H9 (cell line): ENCODE measurements at regions not wholly inside any gene's neighbourhood (a gene's known extent, or its start where the extent isn't known, plus 50 kb on each side); places are given as distances from the start of the nearest gene placed in this dataset.
"Not testable (repeated sequence)": the region's sequence is repeated elsewhere in the genome, so short reads cannot be mapped to it uniquely, and the experiment has no call there.

ENCODE experiments used
- DNase-seq: peaks from one replicate; pipeline ENCODE4 v3.0.0-alpha.2; 2017
- H2AFZ ChIP-seq: one replicate; pipeline ENCODE4 v1.6.1; 2013; ENCODE audit warnings: mild to moderate bottlenecking, low read length, control low read depth, moderate library complexity
- H2AK5ac ChIP-seq: 2 replicates; pipeline ENCODE4 v1.6.1; 2013; ENCODE audit warnings: low read length, control low read depth, mixed read lengths; ENCODE audit not compliant: insufficient read length
- H2BK120ac ChIP-seq: one replicate; pipeline ENCODE4 v1.6.1; 2013; ENCODE audit warnings: low read depth, mild to moderate bottlenecking, low read length, control low read depth, inconsistent platforms; ENCODE audit not compliant: poor library complexity, severe bottlenecking
- H2BK12ac ChIP-seq: 2 replicates; pipeline ENCODE4 v1.6.1; 2013; ENCODE audit warnings: low read length, control low read depth, mixed read lengths, low read depth; ENCODE audit not compliant: insufficient read length
- H2BK15ac ChIP-seq: 2 replicates; pipeline ENCODE4 v1.6.1; 2013; ENCODE audit warnings: low read depth, low read length, control low read depth
- H2BK20ac ChIP-seq: one replicate; pipeline ENCODE4 v1.6.1; 2013; ENCODE audit warnings: low read depth, mild to moderate bottlenecking, low read length, control low read depth, inconsistent platforms; ENCODE audit not compliant: poor library complexity, severe bottlenecking
- H2BK5ac ChIP-seq: 2 replicates; pipeline ENCODE4 v1.6.1; 2013; ENCODE audit warnings: low read length, control low read depth, mixed read lengths; ENCODE audit not compliant: insufficient read length
- H3K14ac ChIP-seq: 2 replicates; pipeline ENCODE4 v1.6.1; 2013; ENCODE audit warnings: low read length, control low read depth; ENCODE audit not compliant: insufficient read depth
- H3K18ac ChIP-seq: 2 replicates; pipeline ENCODE4 v1.6.1; 2013; ENCODE audit warnings: low read depth, mild to moderate bottlenecking, mixed read lengths, low read length, control low read depth; ENCODE audit not compliant: insufficient read length
- H3K23ac ChIP-seq: 2 replicates; pipeline ENCODE4 v1.6.1; 2013; ENCODE audit warnings: low read length, control low read depth, mixed read lengths, low read depth; ENCODE audit not compliant: insufficient read length
- H3K23me2 ChIP-seq: 2 replicates; pipeline ENCODE4 v1.6.1; 2013; ENCODE audit warnings: low read depth, mild to moderate bottlenecking, mixed read lengths, low read length, control low read depth; ENCODE audit not compliant: insufficient read length, poor library complexity, severe bottlenecking
- H3K27ac ChIP-seq: 2 replicates; pipeline ENCODE4 v1.5.1; 2013; ENCODE audit warnings: low read length, control low read depth, mixed read lengths, low read depth; ENCODE audit not compliant: insufficient read length
- H3K27me3 ChIP-seq: 2 replicates; pipeline ENCODE4 v1.6.1; 2013; ENCODE audit warnings: low read length, control low read depth, inconsistent platforms; ENCODE audit not compliant: insufficient read depth
- H3K4ac ChIP-seq: 2 replicates; pipeline ENCODE4 v1.6.1; 2013; ENCODE audit warnings: low read depth, mild to moderate bottlenecking, control low read depth, inconsistent platforms, low read length, moderate library complexity
- H3K4me1 ChIP-seq: 2 replicates; pipeline ENCODE4 v1.6.1; 2013; ENCODE audit warnings: low read length, control low read depth, inconsistent platforms; ENCODE audit not compliant: insufficient read depth
- H3K4me2 ChIP-seq: 2 replicates; pipeline ENCODE4 v1.6.1; 2013; ENCODE audit warnings: low read length, control low read depth, mixed read lengths; ENCODE audit not compliant: insufficient read length, insufficient read depth
- H3K56ac ChIP-seq: 2 replicates; pipeline ENCODE4 v1.6.1; 2013; ENCODE audit warnings: low read depth, mild to moderate bottlenecking, mixed read lengths, low read length, control low read depth; ENCODE audit not compliant: insufficient read length
- H3K79me1 ChIP-seq: 2 replicates; pipeline ENCODE4 v1.6.1; 2013; ENCODE audit warnings: low read depth, mild to moderate bottlenecking, moderate library complexity, low read length, control low read depth, inconsistent platforms; ENCODE audit not compliant: insufficient read depth, poor library complexity, severe bottlenecking
- H3K79me2 ChIP-seq: 2 replicates; pipeline ENCODE4 v1.6.1; 2013; ENCODE audit warnings: low read length, control low read depth, inconsistent platforms; ENCODE audit not compliant: insufficient read depth
- H3K9ac ChIP-seq: 2 replicates; pipeline ENCODE4 v1.6.1; 2013; ENCODE audit warnings: low read length, control low read depth, mixed read lengths; ENCODE audit not compliant: insufficient read length; ENCODE audit errors: extremely low read depth
- H3K9me3 ChIP-seq: one replicate; pipeline ENCODE4 v1.6.1; 2013; ENCODE audit warnings: low read depth, low read length, inconsistent platforms; ENCODE audit not compliant: control insufficient read depth
- H3T11ph ChIP-seq: one replicate; pipeline ENCODE4 v1.6.1; 2013; ENCODE audit warnings: mild to moderate bottlenecking, low read length, control low read depth, inconsistent platforms
- H4K20me1 ChIP-seq: one replicate; pipeline ENCODE4 v1.6.1; 2013; ENCODE audit not compliant: control insufficient read depth, insufficient read length, insufficient read depth
- H4K5ac ChIP-seq: 2 replicates; pipeline ENCODE4 v1.6.1; 2013; ENCODE audit warnings: low read depth, mild to moderate bottlenecking, mixed read lengths, low read length, control low read depth; ENCODE audit not compliant: insufficient read length
- H4K8ac ChIP-seq: replicated peaks from 2 replicates; pipeline ENCODE4 v1.6.1; 2013; ENCODE audit warnings: low read length, control low read depth, mixed read lengths, low read depth; ENCODE audit not compliant: insufficient read length
- H4K91ac ChIP-seq: 2 replicates; pipeline ENCODE4 v1.6.1; 2013; ENCODE audit warnings: low read depth, mild to moderate bottlenecking, moderate library complexity, mixed read lengths, low read length, control low read depth; ENCODE audit not compliant: insufficient read length
- H3K27ac Mint-ChIP-seq, 3 experiments: 2 replicates in 2 of 3; 3 replicates in 1 of 3; pipeline ENCODE4 v1.8.0; 2020 to 2021; ENCODE audit warnings: mixed read lengths in 3 of 3, mild to moderate bottlenecking in 1 of 3, moderate library complexity in 1 of 3
- H3K27me3 Mint-ChIP-seq: 2 replicates; pipeline ENCODE4 v1.8.0; 2021; ENCODE audit warnings: low read depth, mild to moderate bottlenecking, moderate library complexity, mixed read lengths
- H3K36me3 Mint-ChIP-seq, 3 experiments: 2 replicates in 2 of 3; 3 replicates in 1 of 3; pipeline ENCODE4 v1.8.0; 2020 to 2021; ENCODE audit warnings: low read depth in 3 of 3, mixed read lengths in 3 of 3; ENCODE audit not compliant: insufficient read depth in 1 of 3
- H3K4me1 Mint-ChIP-seq, 2 experiments: 2 replicates each; pipeline ENCODE4 v1.8.0; 2020; ENCODE audit warnings: mixed read lengths in 2 of 2
- H3K4me3 Mint-ChIP-seq, 2 experiments: 2 replicates in 1 of 2; 3 replicates in 1 of 2; pipeline ENCODE4 v1.8.0; 2020 to 2021; ENCODE audit warnings: mild to moderate bottlenecking in 2 of 2, mixed read lengths in 2 of 2, moderate library complexity in 1 of 2
- H3K9me3 Mint-ChIP-seq, 2 experiments: 2 replicates in 1 of 2; 3 replicates in 1 of 2; pipeline ENCODE4 v1.8.0; 2020; ENCODE audit warnings: mild to moderate bottlenecking in 2 of 2, mixed read lengths in 2 of 2, moderate library complexity in 1 of 2
- CTCF ChIP-seq: fragments of 200-600 bp; sonication (generic); conservative IDR thresholded peaks from 3 replicates; pipeline ENCODE4 v1.8.0; 2021; ENCODE audit warnings: antibody characterized with exemption, mild to moderate bottlenecking
- WGBS: extraction: QIAGEN DNeasy Blood & Tissue Kit; methylation state at CpG from one replicate; pipeline ENCODE4 v1.1.7; 2013; ENCODE audit warnings: missing lambda C conversion rate, low lambda C conversion rate, mixed read lengths; ENCODE audit not compliant: insufficient read length; ENCODE audit errors: extremely low coverage; 5-methylcytosine and 5-hydroxymethylcytosine counted together

- WGBS = no CpG with 5 or more reads among the region's 4 CpGs
- Histone ChIP-seq H4K8ac (no peak overlapping the region), H3K4me2 (no peak overlapping the region), H2AFZ (no peak overlapping the region), H3K79me2 (no peaks in the 10 kb centered on the region), H3K23me2 (no peaks in the 10 kb centered on the region), H3K18ac (no peak overlapping the region), H2BK5ac (no peak overlapping the region), H2BK15ac (no peak overlapping the region), H2BK12ac (no peak overlapping the region), H3K23ac (no peak overlapping the region), H3K56ac (no peak overlapping the region), H3K4me1 (peaks cover 3% of the 10 kb centered on the region; the same call in 1 of the 2 replicates), H3K9me3 (no peaks in the 10 kb centered on the region), H3K9ac (no peak overlapping the region), H3K27ac (no peak overlapping the region), H3K79me1 (no peaks in the 10 kb centered on the region), H4K20me1 (no peaks in the 10 kb centered on the region), H4K5ac (no peak overlapping the region), H2BK20ac (no peak overlapping the region), H4K91ac (no peak overlapping the region), H3K4ac (no peak overlapping the region), H2BK120ac (no peak overlapping the region), H3K27me3 (no peaks in the 10 kb centered on the region), H3K14ac (no peak overlapping the region), H3T11ph (no peak overlapping the region), H2AK5ac (no peak overlapping the region)
- H3K27me3 Mint-ChIP-seq = peaks cover 6% of the 10 kb centered on the region
- TF ChIP-seq CTCF = no peak
- no peak for DNase-seq
- H3K9me3 Mint-ChIP-seq = peaks cover 12 to 13% of the 10 kb centered on the region in 2 experiments
- H3K4me3 Mint-ChIP-seq = no peak overlapping the region
- no peak overlapping the region; a peak in 1 of 7 replicates for H3K27ac Mint-ChIP-seq
- H3K4me1 Mint-ChIP-seq = peaks cover 20 to 21% of the 10 kb centered on the region in 2 experiments
- H3K36me3 Mint-ChIP-seq = peaks cover 0 to 11% (median 5%) of the 10 kb centered on the region in 3 experiments; a peak in 3 of 7 replicates
These were observed 724.7 kb downstream of the MATN1 start for GRCh38 chr1:29998686-29999085.

GRCh38 chr1:29997818-29998217, 725.6 kb downstream of the MATN1 start:
- H3T11ph ChIP-seq, H2BK120ac ChIP-seq, H3K23ac ChIP-seq, H2BK12ac ChIP-seq, H3K14ac ChIP-seq, H3K9ac ChIP-seq, H3K4me2 ChIP-seq, H2AFZ ChIP-seq, H3K56ac ChIP-seq, H3K4me3 Mint-ChIP-seq, H4K5ac ChIP-seq, H4K8ac ChIP-seq, H3K4me1 ChIP-seq, H2BK5ac ChIP-seq, H3K79me1 ChIP-seq, H2BK20ac ChIP-seq, DNase-seq, H3K27me3 ChIP-seq, H2AK5ac ChIP-seq, H3K27ac Mint-ChIP-seq, H3K27me3 Mint-ChIP-seq, H3K27ac ChIP-seq, H3K4ac ChIP-seq, H3K23me2 ChIP-seq, H4K91ac ChIP-seq, H2BK15ac ChIP-seq, H3K9me3 ChIP-seq, H4K20me1 ChIP-seq, H3K79me2 ChIP-seq, H3K18ac ChIP-seq: not testable (repeated sequence)
- peaks cover 17 to 18% of the 10 kb centered on the region in 2 experiments for H3K9me3 Mint-ChIP-seq
- peaks cover 0 to 17% (median 8%) of the 10 kb centered on the region in 3 experiments; a peak in 6 of 7 replicates for H3K36me3 Mint-ChIP-seq
- no CpG with 5 or more reads among the region's 3 CpGs for WGBS
- peaks cover 14 to 17% of the 10 kb centered on the region in 2 experiments for H3K4me1 Mint-ChIP-seq
